ENCODE measurements at regions not wholly inside any gene's neighbourhood (a gene's known extent, or its start where the extent isn't known, plus 50 kb on each side); places are given as distances from the start of the nearest gene placed in this dataset.

DNA sequence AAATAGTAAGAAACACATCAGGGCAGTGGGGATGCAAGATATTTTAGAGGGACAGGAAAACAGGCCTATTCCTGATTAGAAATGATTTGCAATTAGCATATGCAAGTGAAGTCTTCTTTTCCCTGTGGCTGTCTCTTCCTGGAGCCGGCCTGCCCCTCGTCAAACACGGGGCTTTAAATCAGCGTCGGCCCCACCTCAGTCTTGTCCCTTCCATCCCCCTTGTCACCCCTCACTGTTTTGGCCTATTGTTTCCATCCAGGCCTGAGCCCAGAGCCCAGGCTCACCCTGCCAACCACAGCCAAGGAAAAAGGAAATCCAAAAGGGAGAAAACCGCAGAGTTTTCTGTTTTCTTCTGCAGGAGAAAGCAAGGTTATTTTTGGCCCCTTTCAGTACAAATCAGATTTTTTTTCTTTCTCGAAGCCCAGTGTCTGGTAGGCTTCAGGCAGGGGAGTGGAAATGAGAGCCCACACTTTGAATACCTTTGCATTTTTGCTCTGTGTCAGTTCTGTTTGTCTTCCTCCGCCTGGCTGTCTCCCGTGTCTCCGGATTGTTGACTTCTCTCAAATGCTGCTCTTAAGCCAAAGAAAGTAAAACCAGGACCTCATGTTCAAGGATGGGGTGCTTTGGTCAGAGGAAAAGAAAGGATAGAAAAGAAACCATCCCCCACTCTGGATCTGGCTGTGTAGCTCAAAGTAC lies 399.9 kb upstream of the CDH11 start:
- no peak for DNase-seq (ENCODE audit: low read depth in 2 of 2)

DNA sequence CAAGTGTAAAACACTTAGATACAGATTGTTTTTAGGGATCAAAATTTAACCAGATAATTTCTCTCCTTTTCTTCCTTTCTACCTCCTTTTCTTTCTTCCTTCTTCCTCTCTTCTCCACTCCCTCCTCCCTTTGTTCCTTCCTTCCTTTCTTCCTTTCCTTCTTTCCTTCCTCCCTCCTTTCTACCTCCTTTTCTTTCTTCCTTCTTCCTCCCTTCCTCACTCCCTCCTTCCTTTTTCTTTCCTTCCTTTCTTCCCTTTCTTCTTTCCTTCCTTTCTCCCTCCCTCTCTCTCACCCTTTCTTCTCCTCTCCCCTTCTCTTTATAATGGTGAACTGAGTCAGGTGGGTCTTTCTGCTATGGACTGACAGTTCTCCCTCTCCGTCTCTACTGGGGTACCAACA lies 397.5 kb upstream of the CDH11 start:
- no peak for DNase-seq (ENCODE audit: low read depth in 2 of 2)

DNA sequence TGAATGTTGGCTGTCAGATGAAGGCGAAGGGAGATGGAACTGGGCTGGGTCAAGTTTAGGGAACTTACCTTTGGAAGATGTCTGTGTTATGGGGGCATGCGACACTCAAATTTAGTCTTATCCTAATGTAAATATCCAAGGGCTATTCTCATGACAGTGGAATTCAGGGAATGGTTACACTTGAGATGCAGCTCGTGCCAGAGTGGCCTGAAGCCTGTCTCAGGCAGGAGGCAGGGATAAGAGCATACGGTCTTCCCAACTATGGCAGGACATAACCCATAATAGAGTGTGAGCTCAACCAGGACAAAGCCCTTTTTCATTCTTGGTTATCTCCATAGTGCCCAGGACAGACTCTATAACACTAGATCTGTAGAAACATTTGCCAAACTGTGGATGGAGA lies 393.3 kb upstream of the CDH11 start:
- DNase-seq (ENCODE audit: low read depth in 2 of 2) = no peak

DNA sequence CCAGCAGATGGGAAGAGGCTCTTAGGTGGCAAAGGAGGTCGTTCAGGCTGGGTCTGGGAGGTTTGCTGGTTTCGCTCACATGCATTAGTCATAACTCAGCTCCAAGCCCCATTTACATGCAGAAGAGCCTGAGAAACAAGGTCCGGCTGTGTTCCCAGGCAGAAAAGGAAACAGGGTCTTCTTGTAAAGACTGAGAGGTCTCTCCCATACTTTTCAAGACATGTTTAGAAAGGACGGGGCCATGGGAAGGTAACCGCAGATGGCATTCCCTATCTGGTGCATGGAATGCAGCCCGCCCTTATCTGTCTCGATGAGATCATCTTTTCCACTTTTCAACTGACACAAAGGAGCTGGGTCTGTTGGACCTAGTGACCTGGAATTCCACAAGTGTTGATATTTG lies 389.0 kb upstream of the CDH11 start:
- no peak for DNase-seq (ENCODE audit: low read depth in 2 of 2)

- no peak for DNase-seq (ENCODE audit: low read depth in 2 of 2)
Measured at GRCh38 chr16:65510241-65510640, 388.4 kb upstream of the CDH11 start.

GRCh38 chr16:65509172-65509571 lies 387.3 kb upstream of the CDH11 start:
- DNase-seq (ENCODE audit: low read depth in 2 of 2) = no peak

GRCh38 chr16:65500919-65501318 lies 379.1 kb upstream of the CDH11 start:
- no peak for DNase-seq (ENCODE audit: low read depth in 2 of 2)

DNA sequence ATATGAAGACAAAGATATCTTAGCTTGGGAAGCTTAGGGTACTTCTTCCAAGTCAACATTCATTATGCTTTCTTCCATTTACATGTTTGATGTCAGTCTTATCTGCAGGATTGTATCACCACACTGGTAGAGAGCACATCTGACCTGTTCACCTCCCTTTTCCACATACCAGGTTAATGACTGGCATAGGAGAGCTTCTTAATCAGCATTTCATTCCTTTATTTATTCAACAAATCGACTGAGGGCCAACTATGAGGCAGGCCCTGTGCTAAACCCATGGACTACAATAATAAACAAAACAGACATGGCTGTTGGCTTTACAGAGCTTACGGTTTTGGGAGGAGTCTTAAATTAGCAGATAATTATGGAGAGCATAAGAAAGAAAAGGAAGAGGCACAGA lies 378.1 kb upstream of the CDH11 start:
- DNase-seq (ENCODE audit: low read depth in 2 of 2) = no peak

DNA sequence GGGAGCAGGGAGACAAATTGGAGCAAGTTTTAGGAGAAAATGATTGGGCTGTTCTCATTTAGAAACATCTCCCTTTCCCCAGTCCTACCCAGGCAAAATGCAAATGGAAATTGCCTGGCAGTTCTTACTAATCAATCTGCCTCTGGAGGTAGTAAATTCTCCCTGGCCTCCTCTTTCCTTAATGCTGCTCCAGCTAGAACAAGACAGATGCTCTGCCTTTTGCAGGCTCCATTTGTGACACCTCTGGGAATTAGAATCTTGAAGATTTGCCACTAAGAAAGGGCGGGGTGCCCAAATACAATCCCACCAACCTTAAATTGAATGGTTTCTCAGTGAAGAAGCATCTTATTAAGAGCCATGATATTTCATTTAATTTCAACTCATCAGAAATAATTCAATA lies 377.7 kb upstream of the CDH11 start:
- no peak for DNase-seq (ENCODE audit: low read depth in 2 of 2)

- DNase-seq (ENCODE audit: low read depth in 2 of 2) = no peak
Measured at GRCh38 chr16:65497571-65497970, 375.7 kb upstream of the CDH11 start.

DNA sequence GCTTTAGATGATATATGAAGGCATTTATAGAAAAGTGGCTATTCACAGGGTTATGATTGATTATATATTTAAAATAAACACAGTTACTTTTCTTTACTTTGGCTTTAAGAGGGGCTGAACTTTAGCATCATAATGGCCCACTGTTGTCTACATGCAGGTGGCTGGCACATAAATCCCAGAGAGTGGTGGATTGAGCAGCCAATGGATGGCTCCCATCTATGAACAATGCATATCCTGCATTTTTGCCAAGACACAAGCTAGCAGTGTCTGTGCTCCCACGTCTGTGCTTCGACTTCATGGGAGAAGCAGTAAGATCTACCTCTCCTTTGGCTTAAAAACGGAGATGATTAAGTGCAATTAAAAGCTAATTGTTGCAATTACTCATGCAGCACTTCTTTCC lies 373.2 kb upstream of the CDH11 start:
- DNase-seq (ENCODE audit: low read depth in 2 of 2) = no peak

DNA sequence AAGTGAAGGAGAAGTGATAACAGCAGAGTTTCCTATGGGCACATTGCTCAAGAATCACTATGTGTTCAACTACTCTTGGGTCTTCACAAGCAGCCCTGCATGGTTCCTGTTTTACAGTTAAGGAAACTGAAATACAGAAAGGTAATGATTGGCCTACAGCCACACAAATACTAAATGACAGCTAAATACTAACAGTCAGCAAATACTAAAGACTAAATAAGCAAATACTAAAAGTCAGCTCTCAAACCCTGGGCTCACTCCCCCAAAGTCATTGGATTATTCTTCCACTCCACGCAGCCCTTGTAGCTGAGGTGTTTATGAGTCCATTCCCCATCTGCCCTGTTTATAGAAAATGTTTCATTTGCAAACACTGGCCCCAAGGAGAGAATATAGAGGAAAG lies 372.7 kb upstream of the CDH11 start:
- no peak for DNase-seq (ENCODE audit: low read depth in 2 of 2)

DNA sequence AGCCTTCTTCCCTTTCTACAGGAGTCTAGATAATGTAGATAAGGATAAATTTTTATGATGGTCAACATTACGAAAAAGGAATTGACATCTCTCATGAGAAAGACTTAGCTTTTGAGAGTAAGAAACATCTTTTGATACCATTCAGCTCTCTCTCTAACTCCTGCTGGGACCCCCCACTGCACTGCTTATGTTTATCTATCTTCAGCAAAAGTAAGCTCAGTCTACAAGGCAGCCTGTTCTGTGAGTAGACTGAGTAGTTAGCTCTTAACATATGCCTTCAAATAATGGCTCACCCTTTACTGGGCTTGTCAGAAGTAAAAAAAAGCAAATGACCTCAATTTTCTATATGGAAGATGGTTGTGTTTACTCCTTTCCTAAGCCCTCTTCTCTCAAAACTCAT lies 372.2 kb upstream of the CDH11 start:
- DNase-seq (ENCODE audit: low read depth in 2 of 2) = no peak

- no peak for DNase-seq (ENCODE audit: low read depth in 2 of 2)
Measured at GRCh38 chr16:65490286-65490685, 368.4 kb upstream of the CDH11 start.

- no peak for DNase-seq (ENCODE audit: low read depth in 2 of 2)
Measured at GRCh38 chr16:65489531-65490023, 367.7 kb upstream of the CDH11 start.

- DNase-seq (ENCODE audit: low read depth in 2 of 2) = no peak
Measured at GRCh38 chr16:65487231-65487630, 365.4 kb upstream of the CDH11 start.

GRCh38 chr16:65481956-65482355 lies 360.1 kb upstream of the CDH11 start:
- no peak for DNase-seq (ENCODE audit: low read depth in 2 of 2)

- DNase-seq (ENCODE audit: low read depth in 2 of 2) = no peak
Measured at GRCh38 chr16:65480281-65481091, 358.6 kb upstream of the CDH11 start.

DNA sequence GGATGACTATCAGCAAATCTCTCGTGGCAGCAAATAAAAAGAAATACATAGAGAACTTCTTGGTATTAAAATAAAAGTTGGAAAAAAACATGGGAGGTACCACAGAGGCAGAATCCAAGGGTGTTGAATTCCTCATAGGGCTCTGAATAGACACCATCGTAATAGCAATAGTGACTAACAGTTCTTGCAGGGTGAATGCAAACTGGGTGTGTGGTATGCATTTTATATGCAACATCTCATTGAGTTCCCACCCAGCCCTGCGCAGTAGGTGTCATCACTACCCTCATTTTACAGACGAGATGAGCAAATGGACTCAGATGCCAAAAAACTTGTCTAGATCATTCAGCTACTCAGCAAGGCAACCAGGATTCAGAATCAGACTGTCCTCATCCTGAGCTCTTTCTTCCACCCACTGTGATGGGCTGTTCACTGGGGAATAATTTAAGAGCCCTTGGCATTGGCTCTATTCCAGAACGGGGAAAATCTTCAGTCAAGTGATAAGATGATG lies 354.6 kb upstream of the CDH11 start:
- DNase-seq (ENCODE audit: low read depth in 2 of 2) = no peak

DNA sequence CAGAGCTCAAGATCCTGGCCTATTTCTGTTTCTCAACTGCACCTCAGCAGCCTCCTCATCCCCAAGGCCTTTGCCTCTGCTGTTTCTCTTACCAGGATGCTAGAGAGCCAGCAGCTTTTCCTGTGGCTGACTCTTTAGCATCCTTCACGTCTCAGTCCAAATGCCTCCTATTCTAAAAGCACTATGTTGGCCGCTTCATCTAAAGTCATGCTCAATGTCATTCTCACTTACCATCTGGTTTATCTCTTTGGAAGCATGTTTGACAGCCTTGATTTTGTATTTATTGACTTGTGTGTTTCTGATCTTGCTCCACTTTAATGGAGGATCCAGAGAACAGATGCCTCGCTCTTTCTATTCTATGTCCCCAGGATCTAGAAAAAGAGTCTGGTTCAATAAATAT lies 351.8 kb upstream of the CDH11 start:
- no peak for DNase-seq (ENCODE audit: low read depth in 2 of 2)

- DNase-seq (ENCODE audit: low read depth in 2 of 2) = no peak
Measured at GRCh38 chr16:65469116-65469515, 347.3 kb upstream of the CDH11 start.

DNA sequence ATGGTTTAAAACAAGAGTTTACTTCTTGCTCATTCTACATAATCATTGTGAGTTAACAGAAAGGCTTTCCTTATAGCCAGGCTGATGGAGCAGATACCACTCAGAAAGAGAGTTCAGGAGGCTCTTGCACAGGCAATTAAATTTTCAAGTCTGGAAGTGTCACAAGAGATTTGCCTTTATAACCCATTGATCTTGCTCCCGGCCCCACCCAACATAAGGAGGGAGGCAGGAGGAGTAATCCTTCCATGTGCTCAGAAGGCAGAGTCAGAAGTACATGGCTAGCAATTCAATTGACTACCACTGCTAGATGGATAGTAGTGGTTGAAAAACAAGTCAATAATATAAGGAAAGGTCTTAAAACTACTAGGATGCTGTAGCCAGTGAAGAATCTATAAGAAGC lies 346.3 kb upstream of the CDH11 start:
- no peak for DNase-seq (ENCODE audit: low read depth in 2 of 2)

- DNase-seq (ENCODE audit: low read depth in 2 of 2) = no peak
Measured at GRCh38 chr16:65463652-65464260, 341.9 kb upstream of the CDH11 start.

Measured in stimulated activated CD8-positive, alpha-beta memory T cell treated with anti-CD3 and anti-CD28 coated beads, Interleukin-15, amount 100 ng/mL, for 4 hours (primary cell).